Astrocyte (in vitro differentiated cells and primary cell): ENCODE measurements at regions not wholly inside any gene's neighbourhood (a gene's known extent, or its start where the extent isn't known, plus 50 kb on each side); places are given as distances from the start of the nearest gene placed in this dataset.

Source experiments
- DNase-seq: peaks from one replicate; pipeline ENCODE4 v3.0.0-alpha.2; 2010; ENCODE audit warnings: low read depth
- FAIRE-seq: peaks from 2 replicates; lab custom pipeline; 2011; peaks lifted over from hg19 to GRCh38; lab: Jason Lieb, UNC
- H2AFZ ChIP-seq: 2 replicates; pipeline ENCODE4 v1.6.0; 2012; ENCODE audit warnings: low read depth, low read length, inconsistent platforms
- H3K27ac ChIP-seq: 2 replicates; pipeline ENCODE4 v1.5.1; 2011; ENCODE audit warnings: low read depth, low read length, inconsistent platforms
- H3K27me3 ChIP-seq: 2 replicates; pipeline ENCODE4 v1.6.0; 2011; ENCODE audit warnings: low read length, inconsistent platforms; ENCODE audit not compliant: insufficient read depth
- H3K36me3 ChIP-seq: 2 replicates; pipeline ENCODE4 v1.5.1; 2011; ENCODE audit warnings: low read length, inconsistent platforms; ENCODE audit not compliant: insufficient read depth
- H3K4me1 ChIP-seq: 2 replicates; pipeline ENCODE4 v1.5.1; 2011; ENCODE audit warnings: low read length, inconsistent platforms; ENCODE audit not compliant: insufficient read depth
- H3K4me2 ChIP-seq: 2 replicates; pipeline ENCODE4 v1.6.0; 2012; ENCODE audit warnings: low read length, inconsistent platforms
- H3K4me3 ChIP-seq: 2 replicates; pipeline ENCODE4 v1.5.1; 2011; ENCODE audit warnings: low read depth, mild to moderate bottlenecking, low read length, inconsistent platforms; ENCODE audit not compliant: insufficient read depth
- H3K79me2 ChIP-seq: 2 replicates; pipeline ENCODE4 v1.6.0; 2012; ENCODE audit warnings: mild to moderate bottlenecking, low read length, inconsistent platforms; ENCODE audit not compliant: insufficient read depth
- H3K9ac ChIP-seq: 2 replicates; pipeline ENCODE4 v1.6.0; 2012; ENCODE audit warnings: mild to moderate bottlenecking, low read length, inconsistent platforms
- H3K9me3 ChIP-seq: 2 replicates; pipeline ENCODE4 v1.5.1; 2012; ENCODE audit warnings: low read depth, mild to moderate bottlenecking, low read length, inconsistent platforms; ENCODE audit not compliant: insufficient read depth
- H4K20me1 ChIP-seq: 2 replicates; pipeline ENCODE4 v1.6.0; 2012; ENCODE audit warnings: low read length, inconsistent platforms; ENCODE audit not compliant: insufficient read depth
- H3K27ac Mint-ChIP-seq: one replicate; pipeline ENCODE4 v1.8.0; 2021; ENCODE audit warnings: mild to moderate bottlenecking, mixed read lengths; ENCODE audit not compliant: unreplicated experiment
- H3K27me3 Mint-ChIP-seq: one replicate; pipeline ENCODE4 v1.8.0; 2021; ENCODE audit warnings: low read depth, mixed read lengths; ENCODE audit not compliant: unreplicated experiment
- H3K36me3 Mint-ChIP-seq: one replicate; pipeline ENCODE4 v1.8.0; 2021; ENCODE audit warnings: low read depth, mixed read lengths; ENCODE audit not compliant: unreplicated experiment
- H3K4me1 Mint-ChIP-seq: one replicate; pipeline ENCODE4 v1.8.0; 2021; ENCODE audit warnings: low read depth, mixed read lengths; ENCODE audit not compliant: unreplicated experiment
- H3K4me3 Mint-ChIP-seq: one replicate; pipeline ENCODE4 v1.8.0; 2021; ENCODE audit warnings: mild to moderate bottlenecking, moderate library complexity, mixed read lengths; ENCODE audit not compliant: unreplicated experiment
- H3K9me3 Mint-ChIP-seq: one replicate; pipeline ENCODE4 v1.8.0; 2021; ENCODE audit warnings: mild to moderate bottlenecking, mixed read lengths; ENCODE audit not compliant: unreplicated experiment
- CTCF ChIP-seq: IDR thresholded peaks from 2 replicates; pipeline ENCODE4 v1.5.1; 2011; ENCODE audit warnings: low read depth, mild to moderate bottlenecking, inconsistent platforms, low read length, moderate library complexity; ENCODE audit not compliant: insufficient read depth
- EZH2 ChIP-seq: IDR thresholded peaks from 2 replicates; pipeline ENCODE4 v1.6.1; 2012; ENCODE audit warnings: mild to moderate bottlenecking, low read length, inconsistent platforms; ENCODE audit not compliant: insufficient read depth

- TF ChIP-seq CTCF (no peak), EZH2 (no peak)
- Histone ChIP-seq H2AFZ (no peak overlapping the region), H3K4me3 (no peak overlapping the region), H3K4me1 (no peaks in the 10 kb centered on the region), H3K27me3 (no peaks in the 10 kb centered on the region), H4K20me1 (no peaks in the 10 kb centered on the region), H3K9me3 (no peaks in the 10 kb centered on the region), H3K9ac (no peak overlapping the region), H3K36me3 (no peaks in the 10 kb centered on the region), H3K27ac (no peak overlapping the region), H3K79me2 (no peaks in the 10 kb centered on the region), H3K4me2 (no peak overlapping the region)
- Mint-ChIP-seq H3K27ac (no peak overlapping the region), H3K4me1 (peaks cover 10% of the 10 kb centered on the region), H3K9me3 (no peaks in the 10 kb centered on the region), H3K27me3 (no peaks in the 10 kb centered on the region), H3K36me3 (no peaks in the 10 kb centered on the region), H3K4me3 (no peak overlapping the region)
- DNase-seq (no peak), FAIRE-seq (no peak)
These were observed 284.4 kb upstream of the MTNR1B start for GRCh38 chr11:92685049-92685448.

GRCh38 chr11:92687724-92688123 is 281.7 kb upstream of the MTNR1B start:
- no peak overlapping the region for H3K4me3 ChIP-seq
- H3K27ac ChIP-seq: no peak overlapping the region
- no peaks in the 10 kb centered on the region for H3K36me3 ChIP-seq
- H3K27me3 Mint-ChIP-seq: no peaks in the 10 kb centered on the region
- H2AFZ ChIP-seq: no peak overlapping the region
- no peak for TF ChIP-seq EZH2
- no peak for TF ChIP-seq CTCF
- no peak overlapping the region for H3K9ac ChIP-seq
- H3K4me1 ChIP-seq: no peaks in the 10 kb centered on the region
- H3K27me3 ChIP-seq: no peaks in the 10 kb centered on the region
- no peaks in the 10 kb centered on the region for H3K79me2 ChIP-seq
- no peak overlapping the region for H3K4me2 ChIP-seq
- FAIRE-seq: no peak
- no peak overlapping the region for H3K27ac Mint-ChIP-seq
- H3K9me3 Mint-ChIP-seq: no peaks in the 10 kb centered on the region
- peaks cover 2% of the 10 kb centered on the region for H3K4me1 Mint-ChIP-seq
- H3K9me3 ChIP-seq: no peaks in the 10 kb centered on the region
- no peaks in the 10 kb centered on the region for H4K20me1 ChIP-seq
- H3K36me3 Mint-ChIP-seq: no peaks in the 10 kb centered on the region
- H3K4me3 Mint-ChIP-seq: no peak overlapping the region
- DNase-seq: no peak

- no peak overlapping the region for H3K4me3 ChIP-seq
- Mint-ChIP-seq H3K9me3 (no peaks in the 10 kb centered on the region), H3K4me3 (no peak overlapping the region), H3K27ac (no peak overlapping the region), H3K27me3 (no peaks in the 10 kb centered on the region), H3K36me3 (no peaks in the 10 kb centered on the region), H3K4me1 (peaks cover 8% of the 10 kb centered on the region)
- FAIRE-seq (no peak), DNase-seq (no peak)
- H3K79me2 ChIP-seq: no peaks in the 10 kb centered on the region
- no peaks in the 10 kb centered on the region for H3K9me3 ChIP-seq
- no peak overlapping the region for H3K27ac ChIP-seq
- TF ChIP-seq CTCF (no peak), EZH2 (no peak)
- H3K9ac ChIP-seq: no peak overlapping the region
- no peaks in the 10 kb centered on the region for H3K4me1 ChIP-seq
- H3K4me2 ChIP-seq: no peak overlapping the region
- no peak overlapping the region for H2AFZ ChIP-seq
- H4K20me1 ChIP-seq: no peaks in the 10 kb centered on the region
- H3K27me3 ChIP-seq: no peaks in the 10 kb centered on the region
- no peaks in the 10 kb centered on the region for H3K36me3 ChIP-seq
These were observed 281.0 kb upstream of the MTNR1B start for GRCh38 chr11:92688416-92688815.
